ENCODE measurements at regions not wholly inside any gene's neighbourhood (a gene's known extent, or its start where the extent isn't known, plus 50 kb on each side); places are given as distances from the start of the nearest gene placed in this dataset.

- TF ChIP-seq CTCF (IDR thresholded peaks at IDR 0.05 in 4 of 5, conservative IDR thresholded peaks at IDR 0.05 in 1 of 5) (no peak), POLR2A (IDR thresholded peaks at IDR 0.05) (no peak)
These were observed 273.9 kb downstream of the ARAP2 start for GRCh38 chr4:35970366-35970960.
